NCI-H446 (cell line): ENCODE measurements at regions not wholly inside any gene's neighbourhood (a gene's known extent, or its start where the extent isn't known, plus 50 kb on each side); places are given as distances from the start of the nearest gene placed in this dataset.

Source experiments
- DNase-seq, 2 experiments: peaks; one replicate each; lab custom pipeline; 2025; lab: John Stamatoyannopoulos, UW

DNA sequence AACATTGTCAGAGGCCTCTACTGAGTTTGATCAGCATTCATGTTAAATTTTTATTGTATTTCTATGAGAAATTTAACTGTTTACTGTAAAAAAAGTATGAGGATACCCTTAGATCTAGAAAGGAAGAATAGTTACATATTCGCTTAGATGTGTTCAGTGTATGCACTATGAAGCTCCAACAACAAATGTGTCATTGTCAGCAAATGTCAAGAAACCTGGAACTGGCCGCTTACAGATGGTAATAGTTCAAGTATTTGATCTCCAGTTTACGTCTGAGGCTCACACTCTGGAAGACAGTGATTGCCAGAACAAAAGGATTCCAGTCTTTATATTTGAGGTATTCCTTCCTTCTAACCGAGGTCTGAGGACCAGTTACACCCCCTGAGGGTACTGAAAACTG is 921.2 kb upstream of the LRRTM1 start:
- DNase-seq, result no peak

DNA sequence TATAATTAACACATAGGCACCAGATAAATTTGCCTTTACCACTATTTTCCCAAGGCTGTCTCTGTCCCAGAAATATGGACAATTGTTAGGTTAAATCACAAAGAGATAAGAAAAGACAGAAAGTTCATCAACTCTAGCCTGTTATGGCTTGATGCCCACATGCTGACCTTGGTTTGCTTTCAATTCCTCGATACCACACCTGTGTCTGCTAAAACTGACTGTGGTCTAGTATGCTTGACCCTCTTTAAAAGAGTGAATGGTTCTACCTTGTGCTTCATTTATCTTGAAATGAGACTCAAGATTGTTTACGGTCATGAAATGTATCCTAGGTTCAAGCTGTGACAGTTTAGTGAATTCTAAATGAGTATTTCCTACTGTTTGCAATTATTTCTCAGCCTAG is 909.0 kb upstream of the LRRTM1 start:
- no peak for DNase-seq

DNA sequence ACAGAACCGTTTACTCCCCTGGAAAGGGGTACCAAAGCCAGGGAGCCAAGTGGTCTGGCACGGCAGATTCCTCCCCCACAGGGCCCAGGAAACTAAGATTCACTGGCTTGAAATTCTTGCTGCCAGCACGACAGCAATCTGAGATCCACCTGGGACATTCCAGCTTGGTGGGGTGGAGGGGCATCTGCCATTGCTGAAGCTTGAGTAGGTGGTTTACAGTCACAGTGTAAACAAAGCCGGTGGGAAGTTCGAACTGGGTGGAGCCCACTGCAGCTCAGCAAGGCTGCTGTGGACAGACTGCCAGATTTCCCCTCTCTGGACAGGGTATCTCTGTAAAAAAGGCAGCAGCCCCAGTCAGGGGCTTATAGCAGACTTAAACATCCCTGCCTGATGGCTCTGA is 901.7 kb upstream of the LRRTM1 start:
- DNase-seq, result no peak

DNA sequence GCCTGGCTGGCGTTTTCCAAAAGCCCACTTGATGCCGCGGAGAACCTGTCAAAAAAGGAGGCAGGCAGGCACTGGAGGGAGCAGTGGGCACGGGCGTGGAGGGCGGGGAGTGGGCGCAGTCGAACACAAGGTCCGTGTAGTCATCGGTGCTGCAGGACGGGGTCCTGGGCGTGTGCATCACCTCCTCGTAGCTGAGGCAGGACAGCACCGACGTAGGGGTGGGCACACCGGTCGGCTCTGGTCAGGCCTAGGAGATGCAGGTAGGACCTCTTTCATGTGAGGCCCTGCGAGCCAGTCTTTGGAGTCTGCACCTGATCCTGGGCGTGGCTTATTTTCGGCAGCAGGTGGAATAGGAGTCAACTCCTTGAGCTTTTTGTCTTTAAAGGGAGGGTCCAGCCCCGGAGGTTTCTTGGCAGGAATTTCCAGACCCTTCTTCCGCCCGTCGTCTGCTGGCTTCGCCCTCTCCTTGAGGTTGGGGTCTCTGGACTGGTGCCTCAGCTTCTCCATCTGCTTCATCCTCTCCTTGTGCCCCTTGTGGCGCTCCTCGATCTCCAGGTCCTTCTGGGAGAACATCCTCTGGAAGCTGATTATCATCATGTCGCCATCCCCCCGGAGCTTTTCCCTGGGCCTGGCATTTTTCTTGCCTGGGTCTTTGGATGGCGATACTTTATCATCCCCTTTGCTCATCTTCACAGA is 892.5 kb upstream of the LRRTM1 start:
- no peak for DNase-seq

DNA sequence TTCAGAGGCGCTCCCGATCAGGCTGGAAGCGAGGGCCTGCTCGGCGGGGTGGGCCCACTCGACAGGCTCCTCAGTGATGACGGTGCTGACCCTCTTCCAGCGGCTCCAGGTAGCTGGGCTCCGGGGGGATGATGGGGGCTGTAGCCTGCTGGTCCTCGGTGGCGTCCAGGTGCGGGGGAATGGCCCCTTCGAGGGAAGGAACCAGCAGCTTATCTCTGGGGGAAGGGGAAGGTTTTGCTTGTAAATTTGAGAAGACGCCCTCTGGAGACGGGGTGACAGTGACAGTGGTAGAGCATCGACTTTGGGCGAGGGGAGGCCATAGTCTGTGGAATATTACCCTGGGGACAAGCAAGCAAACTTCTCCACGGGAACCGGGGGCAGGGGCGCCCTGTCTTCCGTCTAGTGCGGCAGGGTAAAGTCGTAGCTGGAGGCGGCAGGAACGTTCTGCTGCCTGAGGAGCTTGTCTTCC is 891.9 kb upstream of the LRRTM1 start:
- DNase-seq, result no peak

DNA sequence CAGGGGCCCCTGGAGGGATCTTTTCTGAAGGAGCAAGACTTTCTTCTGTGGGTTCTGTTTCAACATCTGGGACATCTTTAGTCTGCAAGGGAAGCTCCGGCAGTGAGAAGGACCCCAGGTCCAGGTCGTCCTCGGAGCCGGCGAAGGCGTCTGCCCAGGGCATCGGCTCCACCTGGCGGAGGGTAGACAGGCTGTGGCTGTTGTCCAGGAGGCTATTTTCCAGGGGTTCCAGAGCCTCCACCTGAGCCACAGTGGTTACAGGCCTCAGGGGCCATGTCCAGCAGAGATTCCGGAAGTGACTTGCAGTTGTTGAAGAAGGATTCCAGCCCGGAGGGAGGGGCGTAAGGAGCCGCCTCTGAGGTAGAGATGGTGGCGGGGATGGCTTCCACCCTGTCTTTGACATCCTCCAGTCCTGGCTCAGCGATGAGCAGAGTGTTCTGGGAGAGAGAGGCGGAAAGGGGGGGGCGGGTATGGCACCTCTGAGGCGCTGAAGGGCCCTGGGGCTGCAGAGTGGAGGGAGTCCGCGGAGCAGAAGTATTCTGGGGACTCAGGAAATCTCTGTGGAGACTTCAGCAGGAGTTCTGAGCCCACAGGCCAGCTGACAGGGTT is 891.3 kb upstream of the LRRTM1 start:
- DNase-seq, result no peak

DNA sequence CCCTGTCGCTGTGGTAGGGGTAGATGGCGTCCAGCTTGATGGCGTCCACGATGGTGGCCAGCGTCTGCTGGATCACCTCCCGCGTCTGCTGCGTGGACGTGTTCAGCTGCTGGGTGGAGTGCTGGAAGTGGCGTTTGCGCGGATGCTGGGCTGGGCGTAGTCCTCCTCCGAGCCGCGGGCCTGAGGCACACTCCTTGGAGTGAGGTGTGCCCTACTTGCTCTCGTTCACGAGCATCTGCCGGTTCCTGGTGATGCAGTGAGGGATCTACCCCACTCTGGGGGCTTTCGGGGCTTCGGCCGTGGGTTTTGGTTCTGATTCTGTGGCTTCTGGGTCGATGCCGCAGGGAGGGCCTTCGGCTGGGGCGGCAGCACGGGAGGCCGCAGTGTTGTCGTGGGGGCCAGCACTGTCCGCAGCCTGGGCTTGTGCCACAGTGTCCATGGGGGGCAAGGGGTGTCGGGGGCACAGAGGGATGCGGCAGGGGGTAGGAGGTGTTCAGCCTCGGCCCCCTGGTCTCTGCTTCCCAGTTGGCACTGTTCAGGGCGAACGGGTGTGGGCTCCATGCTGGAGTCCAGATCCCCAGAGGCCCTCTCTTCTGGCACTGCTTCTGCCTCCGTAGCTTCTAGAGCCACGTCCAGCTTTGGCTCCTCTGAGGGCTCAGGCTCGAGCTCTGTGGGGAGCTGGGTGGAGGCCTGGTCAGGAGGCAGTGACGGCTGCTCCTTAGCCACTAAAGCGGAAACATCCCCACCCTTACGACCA is 890.6 kb upstream of the LRRTM1 start:
- no peak for DNase-seq

DNA sequence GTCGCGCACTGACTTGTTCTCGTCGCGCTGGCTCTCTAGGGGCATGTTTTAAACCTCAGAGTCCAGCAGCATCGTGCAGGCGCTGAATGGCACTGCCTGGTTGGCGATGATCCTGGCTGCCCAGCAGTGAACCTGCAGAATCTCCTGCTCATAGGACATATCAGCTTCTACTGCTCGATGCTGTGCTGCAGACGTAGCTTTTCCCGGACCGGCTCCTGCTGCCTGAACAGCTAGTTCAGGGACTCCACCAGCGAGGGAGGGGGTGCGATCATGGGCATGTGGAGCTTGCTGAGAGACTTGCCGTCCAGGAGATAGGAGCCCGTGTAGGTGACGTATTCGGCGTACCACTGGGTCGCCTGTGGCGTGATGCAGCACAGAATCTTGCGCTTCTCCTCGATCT is 890.0 kb upstream of the LRRTM1 start:
- DNase-seq, result no peak

DNA sequence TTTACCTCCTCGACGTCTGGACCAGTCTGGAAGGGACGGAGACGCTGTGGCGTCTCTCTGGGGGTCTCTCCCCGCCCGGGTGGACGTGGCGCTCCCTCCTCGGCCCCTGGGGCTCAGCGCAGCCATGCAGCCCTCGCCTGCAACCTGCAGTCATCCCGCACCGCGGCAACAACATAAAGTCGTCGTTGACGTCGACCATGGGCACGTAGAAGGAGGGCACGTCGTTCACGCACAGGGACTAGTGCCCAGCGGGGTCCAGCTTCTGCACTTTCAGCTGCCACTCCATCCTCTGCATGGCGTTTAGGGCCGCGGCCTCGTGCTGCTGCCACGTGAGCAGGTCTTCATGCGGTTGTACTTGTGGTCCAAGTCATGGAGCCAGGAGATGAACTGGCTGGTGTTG is 889.6 kb upstream of the LRRTM1 start:
- DNase-seq, result no peak

DNA sequence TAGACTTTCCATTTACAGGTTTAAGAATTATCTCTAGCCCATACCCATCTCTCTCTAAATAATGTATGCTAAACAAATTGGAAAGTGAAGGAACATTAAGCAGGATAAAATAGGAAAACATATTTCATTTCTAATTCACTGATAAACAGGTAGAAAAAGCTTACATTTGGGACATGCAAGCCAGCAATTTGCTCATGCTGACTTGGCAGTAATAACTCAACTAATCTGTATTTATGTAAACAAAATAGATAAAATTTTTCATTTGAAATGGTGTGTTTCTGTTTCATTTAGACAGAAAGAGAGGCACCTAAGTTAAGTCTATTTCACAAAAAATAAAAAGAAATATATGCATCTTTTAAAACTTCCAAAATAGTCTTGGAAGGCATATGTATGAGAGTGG is 877.3 kb upstream of the LRRTM1 start:
- DNase-seq, result no peak

DNA sequence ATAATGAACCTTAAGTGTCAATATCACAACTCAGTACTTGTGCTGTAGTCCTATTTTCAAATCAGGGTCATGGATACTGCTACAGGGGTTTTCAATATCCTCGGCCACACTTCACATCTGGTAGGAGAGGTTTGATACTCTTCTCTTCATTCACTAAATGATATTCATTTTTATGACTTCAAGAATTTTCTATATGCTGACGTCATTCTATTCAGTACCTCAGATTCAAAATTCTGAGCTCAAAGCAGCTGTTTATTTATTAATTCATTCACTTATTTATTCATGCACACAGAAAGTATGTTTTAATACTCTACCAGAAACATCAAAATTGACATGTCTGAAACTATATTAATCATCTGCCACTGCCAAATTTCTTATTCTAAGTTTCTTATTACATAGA is 866.9 kb upstream of the LRRTM1 start:
- no peak for DNase-seq

DNA sequence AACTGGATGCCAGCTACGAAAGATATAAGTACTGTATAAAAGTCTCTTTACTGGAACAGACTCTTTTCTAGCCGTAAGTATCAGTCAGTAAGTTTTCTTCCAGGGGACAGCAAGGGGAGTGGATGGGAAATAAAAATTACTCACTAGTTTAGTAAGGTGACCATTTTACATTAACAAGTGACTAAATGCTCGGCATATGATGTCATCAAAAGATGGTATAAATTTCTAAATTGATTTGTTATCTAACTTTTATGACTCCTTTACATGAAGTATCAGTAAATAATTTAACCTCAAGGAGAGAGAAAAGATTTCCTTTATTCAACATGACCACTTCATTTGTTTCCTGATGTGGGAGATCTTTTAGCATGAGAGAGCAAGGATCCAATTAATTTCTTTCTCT is 859.0 kb upstream of the LRRTM1 start:
- no peak for DNase-seq

DNA sequence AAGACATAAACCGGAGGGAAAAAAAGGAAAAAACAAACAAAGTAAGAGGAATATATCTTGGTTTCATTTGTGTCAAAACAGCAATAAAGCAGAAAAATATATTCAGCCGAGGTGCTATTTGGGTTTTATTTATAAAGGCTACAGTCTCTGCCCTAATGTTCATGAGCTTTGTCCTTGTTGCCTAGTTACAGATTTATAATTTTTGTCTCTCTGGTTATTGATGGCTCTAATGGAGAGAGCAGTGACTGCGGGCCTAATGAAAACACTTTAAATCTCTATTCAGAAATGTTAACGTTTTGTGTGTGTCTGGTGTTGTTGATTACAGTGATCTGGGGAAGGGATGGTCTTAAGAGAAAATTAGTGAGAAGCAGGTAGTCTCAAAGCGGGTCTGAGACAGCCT is 854.0 kb upstream of the LRRTM1 start:
- DNase-seq, result no peak

DNA sequence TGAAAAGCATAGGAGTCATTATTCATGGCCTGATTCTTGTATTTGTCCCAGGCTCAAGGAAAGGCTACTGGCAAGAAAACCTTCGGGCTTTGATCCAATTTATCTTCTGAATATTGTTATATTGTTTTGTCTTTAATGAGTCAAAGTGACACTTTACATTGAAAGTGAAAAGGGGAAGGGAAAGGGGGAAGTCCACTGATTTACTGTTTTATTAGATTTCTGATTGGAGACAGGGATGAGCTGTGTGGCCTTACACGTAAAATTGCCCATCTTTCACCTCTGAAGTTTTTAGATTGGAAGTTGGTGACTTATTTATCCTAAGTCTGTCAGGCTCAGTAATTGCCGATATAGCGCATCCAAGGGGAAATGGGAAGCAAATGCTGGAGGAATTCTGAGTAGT is 843.8 kb upstream of the LRRTM1 start:
- DNase-seq, result no peak

DNA sequence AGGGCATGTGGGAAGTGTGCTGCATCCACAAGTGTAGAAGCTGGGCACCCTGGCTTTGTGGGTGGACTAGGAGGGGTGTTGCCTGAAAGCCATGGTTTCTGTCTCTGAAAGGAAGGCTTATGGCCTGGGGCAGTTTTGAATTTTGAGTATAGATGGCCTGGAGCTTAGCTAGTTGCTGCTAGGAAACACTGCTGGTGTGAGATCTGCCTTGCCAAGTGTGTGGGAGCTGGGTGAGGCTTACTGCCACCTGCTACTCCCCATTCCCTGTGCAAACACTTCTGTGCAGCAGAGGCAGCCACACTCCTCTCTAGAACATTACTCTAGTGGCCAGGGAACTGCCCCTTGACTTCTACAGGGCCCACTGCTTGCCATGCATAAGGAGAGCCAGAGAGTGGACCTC is 831.7 kb upstream of the LRRTM1 start:
- no peak for DNase-seq

DNA sequence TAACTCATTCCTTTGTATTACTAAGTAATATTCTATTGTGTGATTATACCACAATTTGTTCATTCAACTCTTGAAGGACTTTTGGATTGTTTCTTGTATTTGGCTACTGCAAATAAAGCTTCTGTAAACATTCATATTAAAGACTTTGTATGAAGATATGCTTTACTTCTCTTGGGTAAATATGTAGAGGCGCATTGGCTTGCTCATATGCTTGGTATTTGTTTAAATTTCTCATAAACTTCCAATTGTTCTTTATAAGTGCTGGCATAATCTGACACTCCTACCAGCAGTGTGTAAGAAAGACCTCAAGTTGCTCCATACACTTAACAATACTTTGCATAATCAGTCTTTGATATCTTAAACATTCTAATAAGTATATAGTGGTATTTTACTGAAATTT is 792.8 kb upstream of the LRRTM1 start:
- DNase-seq, result no peak

DNA sequence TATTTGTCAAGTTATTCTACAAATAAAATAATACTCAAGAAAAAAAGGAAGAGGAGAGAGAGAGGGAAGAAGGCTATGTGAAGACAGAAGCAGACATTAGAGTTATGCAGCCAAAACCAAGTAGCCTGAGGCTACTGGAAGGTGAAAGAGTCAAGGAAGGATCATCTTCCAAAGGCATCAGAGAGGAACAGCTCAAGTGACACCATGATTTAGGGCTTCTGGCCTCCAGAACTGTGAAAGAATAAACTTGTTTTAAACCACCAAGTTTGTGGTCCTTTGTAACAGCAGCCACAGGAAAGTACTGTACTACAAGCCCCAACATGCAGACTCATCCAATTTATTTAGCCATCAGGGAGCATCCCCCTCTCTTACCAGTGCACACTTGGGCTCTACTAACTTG is 788.5 kb upstream of the LRRTM1 start:
- DNase-seq, result no peak

DNA sequence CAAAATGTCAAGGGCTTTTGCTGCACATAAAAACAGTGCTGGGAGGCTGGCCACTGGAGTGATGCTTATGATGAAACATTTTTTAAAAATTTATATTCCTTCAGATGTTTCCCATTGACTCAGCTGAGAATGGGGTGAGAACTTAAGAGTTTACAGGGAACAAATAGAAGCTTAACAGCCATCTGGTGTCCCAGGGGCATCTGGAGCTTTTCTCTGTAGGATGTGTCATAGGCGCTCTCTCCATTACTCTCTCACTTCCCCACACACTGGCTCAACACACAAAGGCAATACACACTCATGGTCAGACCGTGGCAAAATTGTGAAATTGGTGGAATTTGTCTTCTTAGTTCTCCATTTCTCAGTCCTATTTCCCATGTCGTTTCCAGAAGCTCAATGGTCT is 783.1 kb upstream of the LRRTM1 start:
- no peak for DNase-seq

DNA sequence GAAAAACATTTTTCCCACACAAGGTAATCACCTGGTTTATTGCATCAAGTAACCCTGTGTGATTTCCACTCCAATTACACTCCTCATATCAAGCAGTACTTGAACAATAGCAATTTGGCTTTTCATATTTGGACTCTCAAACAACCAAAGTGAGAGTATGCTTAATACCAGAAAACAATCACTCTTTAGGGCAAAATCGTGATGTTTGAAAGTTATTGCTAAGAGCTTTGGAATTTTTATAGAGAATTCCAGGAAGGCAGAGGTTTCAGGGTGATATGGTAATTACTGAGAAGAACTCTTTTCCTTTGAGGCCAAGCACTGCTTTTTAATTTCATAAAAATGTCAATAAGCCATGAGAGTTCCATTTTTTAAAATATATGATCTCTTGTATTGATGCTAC is 779.5 kb upstream of the LRRTM1 start:
- DNase-seq, result no peak

DNA sequence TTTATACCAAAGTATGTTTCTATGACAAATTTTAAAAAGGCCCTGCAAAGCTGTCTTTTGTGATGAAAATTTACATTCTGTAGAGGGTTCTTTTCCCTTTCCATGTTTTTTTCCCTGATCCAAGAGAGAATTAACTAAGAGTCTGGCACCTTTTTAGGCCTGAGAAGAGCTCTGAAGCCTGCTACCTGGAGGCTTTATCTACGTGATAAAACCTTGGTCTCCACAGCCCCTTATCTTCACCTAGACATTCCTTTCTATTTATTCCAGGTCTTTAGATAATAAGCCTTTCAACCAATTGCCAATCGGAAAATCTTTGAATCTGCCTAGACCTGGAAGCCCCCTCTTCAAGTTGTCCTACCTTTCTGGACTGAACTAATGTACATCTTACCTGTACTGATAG is 774.1 kb upstream of the LRRTM1 start:
- no peak for DNase-seq

DNA sequence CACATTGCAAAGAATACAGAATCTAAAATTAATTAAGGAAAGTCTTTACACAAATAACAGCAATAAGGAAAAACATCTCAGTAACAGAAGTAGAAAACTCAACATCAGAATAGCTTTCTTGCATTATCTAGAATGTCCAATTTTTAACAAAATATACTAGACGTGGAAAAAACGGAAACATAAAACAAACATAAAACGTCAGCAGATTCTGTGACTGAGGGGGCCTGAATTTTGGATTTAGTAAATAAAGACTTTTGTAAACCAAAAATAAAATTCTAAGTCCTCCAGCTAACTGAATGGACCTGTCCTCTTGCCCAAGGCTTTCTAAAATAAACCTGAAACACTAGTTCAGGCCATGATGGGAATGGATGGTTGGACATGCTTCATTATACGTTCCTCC is 773.5 kb upstream of the LRRTM1 start:
- no peak for DNase-seq

DNA sequence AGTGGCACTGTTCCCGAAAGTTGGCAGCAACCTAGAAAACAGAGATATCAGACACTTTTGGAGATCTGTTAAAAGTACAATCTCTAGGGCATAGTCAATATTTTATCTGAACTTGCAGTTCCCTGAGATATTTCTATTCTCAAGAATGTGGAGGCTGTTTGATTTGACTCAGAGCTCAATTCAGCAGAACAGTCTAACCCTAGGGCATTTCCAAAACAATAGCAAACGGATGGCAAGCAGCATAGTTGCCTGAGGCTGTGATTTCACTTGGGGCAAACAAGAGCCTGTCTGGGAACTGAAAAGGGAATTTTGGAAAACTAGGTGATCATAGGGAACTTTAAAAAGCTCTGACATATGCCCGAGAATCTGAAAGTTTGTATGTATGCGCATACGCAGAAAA is 772.8 kb upstream of the LRRTM1 start:
- DNase-seq, result no peak

DNA sequence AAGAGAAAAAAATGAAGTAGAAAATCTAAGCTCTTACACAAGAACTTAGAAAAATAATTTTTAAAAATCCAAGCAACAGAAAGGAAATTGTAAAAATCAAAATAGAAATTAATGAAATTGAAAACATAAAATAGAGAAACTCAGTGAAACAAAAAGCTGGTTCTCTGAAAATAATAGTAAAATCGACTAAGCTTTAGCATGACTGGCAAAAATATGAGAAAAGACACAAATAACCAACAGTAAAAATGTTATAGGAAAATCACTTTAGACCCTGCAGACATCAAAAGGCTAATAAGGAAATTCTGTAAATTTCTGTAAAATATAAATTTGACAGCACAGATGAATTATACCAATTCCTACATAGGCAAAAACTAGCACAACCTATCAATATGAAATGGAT is 768.9 kb upstream of the LRRTM1 start:
- DNase-seq, result no peak

DNA sequence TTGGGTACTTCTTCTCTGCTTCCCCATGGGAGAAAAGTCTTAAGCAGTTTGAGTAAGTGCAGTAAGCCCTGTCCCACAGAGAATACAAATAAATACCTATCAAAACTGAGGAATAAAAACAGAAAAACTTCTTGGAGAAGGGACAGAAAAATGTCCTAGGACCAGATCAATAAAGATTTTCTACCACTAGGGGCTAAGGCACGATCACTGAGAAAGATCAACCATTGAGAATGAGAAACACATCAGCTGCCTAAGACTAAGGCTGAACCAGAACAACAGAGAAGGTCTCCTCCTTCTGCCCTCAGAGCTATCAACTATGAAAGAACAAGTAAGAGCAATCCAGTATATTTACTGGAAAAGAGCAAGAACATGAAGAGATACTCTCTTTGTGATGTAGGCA is 763.6 kb upstream of the LRRTM1 start:
- DNase-seq, result no peak
